NCI-H69 (cell line): ENCODE measurements at regions not wholly inside any gene's neighbourhood (a gene's known extent, or its start where the extent isn't known, plus 50 kb on each side); places are given as distances from the start of the nearest gene placed in this dataset.
"Not testable (repeated sequence)": the region's sequence is repeated elsewhere in the genome, so short reads cannot be mapped to it uniquely, and the experiment has no call there.

Experiments used
- DNase-seq: peaks from one replicate; lab custom pipeline; 2025; lab: John Stamatoyannopoulos, UW

- no peak for DNase-seq
These were observed 168.4 kb downstream of the ZIC4 start for GRCh38 chr3:147237991-147238390.

GRCh38 chr3:147231980-147232379 lies 174.4 kb downstream of the ZIC4 start:
- not testable (repeated sequence) for DNase-seq

- no peak for DNase-seq
These were observed 175.2 kb downstream of the ZIC4 start for GRCh38 chr3:147231111-147231510.

- DNase-seq: no peak
These were observed 184.1 kb downstream of the ZIC4 start for GRCh38 chr3:147222291-147222690.

GRCh38 chr3:147218965-147219364 lies 187.4 kb downstream of the ZIC4 start:
- DNase-seq: no peak

- DNase-seq: no peak
These were observed 190.1 kb downstream of the ZIC4 start for GRCh38 chr3:147216143-147216673.

- DNase-seq: no peak
These were observed 190.7 kb downstream of the ZIC4 start for GRCh38 chr3:147215660-147216059.

GRCh38 chr3:147213633-147214032 lies 192.7 kb downstream of the ZIC4 start:
- no peak for DNase-seq

- DNase-seq: no peak
These were observed 195.7 kb downstream of the ZIC4 start for GRCh38 chr3:147210676-147211075.

- no peak for DNase-seq
These were observed 205.3 kb downstream of the ZIC4 start for GRCh38 chr3:147201086-147201485.

GRCh38 chr3:147200545-147200944 lies 205.8 kb downstream of the ZIC4 start:
- DNase-seq: no peak

- no peak for DNase-seq
These were observed 208.6 kb downstream of the ZIC4 start for GRCh38 chr3:147197739-147198138.

- DNase-seq: no peak
These were observed 210.5 kb downstream of the ZIC4 start for GRCh38 chr3:147195887-147196286.

GRCh38 chr3:147191795-147192385 lies 214.5 kb downstream of the ZIC4 start:
- DNase-seq: peak; percentile 28

- no peak for DNase-seq
These were observed 217.3 kb downstream of the ZIC4 start for GRCh38 chr3:147189016-147189415.

GRCh38 chr3:147187687-147188086 lies 218.7 kb downstream of the ZIC4 start:
- no peak for DNase-seq

- DNase-seq: no peak
These were observed 220.6 kb downstream of the ZIC4 start for GRCh38 chr3:147185781-147186180.

- DNase-seq: no peak
These were observed 221.5 kb downstream of the ZIC4 start for GRCh38 chr3:147184794-147185193.

- DNase-seq: no peak
These were observed 233.1 kb downstream of the ZIC4 start for GRCh38 chr3:147173257-147173656.

GRCh38 chr3:147162743-147163142 lies 243.6 kb downstream of the ZIC4 start:
- no peak for DNase-seq

- DNase-seq: no peak
These were observed 244.5 kb downstream of the ZIC4 start for GRCh38 chr3:147161833-147162232.

GRCh38 chr3:147160984-147161383 lies 245.4 kb downstream of the ZIC4 start:
- DNase-seq: no peak

GRCh38 chr3:147159141-147159540 lies 247.2 kb downstream of the ZIC4 start:
- DNase-seq: no peak

- DNase-seq: no peak
These were observed 248.7 kb downstream of the ZIC4 start for GRCh38 chr3:147157631-147158030.
